IPS-15b (cell line): ENCODE measurements at regions not wholly inside any gene's neighbourhood (a gene's known extent, or its start where the extent isn't known, plus 50 kb on each side); places are given as distances from the start of the nearest gene placed in this dataset.

Experiments
- H3K27me3 ChIP-seq: one replicate; pipeline ENCODE4 v1.6.1; 2013; ENCODE audit warnings: low read length; ENCODE audit not compliant: control insufficient read depth, insufficient read depth
- H3K36me3 ChIP-seq: one replicate; pipeline ENCODE4 v1.6.1; 2013; ENCODE audit warnings: low read length; ENCODE audit not compliant: control insufficient read depth, insufficient read depth
- H3K4me1 ChIP-seq: one replicate; pipeline ENCODE4 v1.6.1; 2013; ENCODE audit warnings: mild to moderate bottlenecking, low read length; ENCODE audit not compliant: control insufficient read depth, insufficient read depth
- H3K4me3 ChIP-seq: one replicate; pipeline ENCODE4 v1.5.1; 2013; ENCODE audit warnings: low read depth, low read length
- H3K9ac ChIP-seq: one replicate; pipeline ENCODE4 v1.6.1; 2013; ENCODE audit warnings: low read depth, mild to moderate bottlenecking, low read length
- H3K9me3 ChIP-seq: one replicate; pipeline ENCODE4 v1.6.1; 2013; ENCODE audit warnings: mild to moderate bottlenecking, low read length; ENCODE audit not compliant: control insufficient read depth, insufficient read depth

DNA sequence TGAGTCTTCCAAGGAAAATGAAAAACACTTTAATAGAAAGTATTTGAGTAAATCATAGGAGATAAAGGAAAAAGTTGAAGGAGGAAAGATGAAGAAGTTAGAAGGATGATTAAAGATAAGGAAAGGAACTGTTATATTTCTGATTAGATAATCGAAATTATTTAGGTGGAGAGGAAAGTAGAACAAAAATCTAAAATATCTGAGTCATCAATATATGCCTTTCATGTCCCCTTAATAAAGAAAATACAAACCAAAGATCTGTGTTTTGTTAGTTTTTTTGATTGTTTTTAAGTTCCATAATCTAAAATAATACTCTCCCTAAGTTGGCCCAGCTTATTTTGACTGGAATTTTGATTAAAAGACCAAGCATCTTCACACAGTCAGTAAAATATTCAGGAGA is 412.9 kb upstream of the DDX18 start:
- Histone ChIP-seq H3K4me3 (no peak overlapping the region), H3K9ac (no peak overlapping the region), H3K27me3 (no peaks in the 10 kb centered on the region), H3K9me3 (no peaks in the 10 kb centered on the region), H3K4me1 (no peaks in the 10 kb centered on the region), H3K36me3 (no peaks in the 10 kb centered on the region)

DNA sequence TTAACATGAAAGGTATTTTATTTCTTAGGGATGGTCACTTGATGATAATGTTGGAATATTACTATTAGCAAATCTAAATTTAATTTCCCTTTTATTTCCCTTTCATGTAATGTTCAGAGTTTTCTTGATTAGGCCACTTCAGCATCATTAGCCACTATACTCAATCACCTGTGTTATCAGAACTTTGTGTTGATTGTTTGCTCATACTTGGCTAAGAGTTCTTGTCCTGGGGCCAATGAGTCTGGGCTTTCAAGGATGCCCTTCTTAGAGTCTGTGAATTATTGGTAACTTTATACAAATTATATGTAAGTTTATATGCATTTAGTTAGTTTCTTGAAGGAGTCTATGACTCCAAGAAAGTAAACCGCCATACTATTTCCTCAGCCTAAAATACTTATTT is 408.0 kb upstream of the DDX18 start:
- Histone ChIP-seq H3K4me1 (no peaks in the 10 kb centered on the region), H3K9ac (no peak overlapping the region), H3K4me3 (no peak overlapping the region), H3K9me3 (no peaks in the 10 kb centered on the region), H3K36me3 (no peaks in the 10 kb centered on the region), H3K27me3 (no peaks in the 10 kb centered on the region)

DNA sequence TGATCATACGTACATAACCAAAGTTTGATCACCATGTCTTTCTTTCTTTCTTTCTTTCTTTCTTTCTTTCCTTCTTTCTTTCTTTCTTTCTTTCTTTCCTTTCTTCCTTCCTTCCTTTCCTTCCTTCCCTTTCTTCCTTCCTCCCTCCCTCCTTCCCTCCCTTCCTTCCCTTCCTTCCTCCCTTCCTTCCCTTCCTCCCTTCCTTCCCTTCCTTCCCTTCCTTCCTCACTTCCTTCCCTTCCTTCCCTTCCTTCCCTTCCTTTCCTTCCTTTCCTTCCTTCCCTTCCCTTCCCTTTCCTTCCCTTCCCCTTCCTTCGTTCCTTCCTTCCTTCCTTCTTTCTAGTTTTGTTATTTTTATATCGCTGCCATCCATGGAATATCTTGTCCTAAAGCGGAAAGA is 406.7 kb upstream of the DDX18 start:
- Histone ChIP-seq H3K9me3 (no peaks in the 10 kb centered on the region), H3K9ac (no peak overlapping the region), H3K4me3 (no peak overlapping the region), H3K36me3 (no peaks in the 10 kb centered on the region), H3K4me1 (no peaks in the 10 kb centered on the region), H3K27me3 (no peaks in the 10 kb centered on the region)

DNA sequence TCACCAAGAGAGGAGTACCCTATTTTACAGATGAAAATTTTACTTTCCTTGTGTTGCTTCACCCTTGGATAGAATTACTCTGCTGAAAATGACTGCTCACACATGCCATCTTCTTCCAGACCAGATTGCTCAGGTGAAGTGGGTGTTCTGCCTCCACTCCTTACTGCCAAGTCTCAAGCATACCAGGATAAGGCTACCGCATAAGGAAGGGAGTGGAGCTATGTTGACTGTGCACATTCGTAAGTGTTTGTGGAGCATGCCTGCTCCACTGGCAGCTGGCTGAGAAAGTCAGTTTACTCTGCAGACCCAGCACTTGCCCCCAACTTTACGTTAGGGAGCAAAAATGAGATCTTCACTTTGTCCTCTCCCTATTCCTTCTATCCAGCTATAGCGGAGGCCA is 405.0 kb upstream of the DDX18 start:
- no peaks in the 10 kb centered on the region for H3K36me3 ChIP-seq
- H3K4me1 ChIP-seq, result no peaks in the 10 kb centered on the region
- no peak overlapping the region for H3K9ac ChIP-seq
- no peak overlapping the region for H3K4me3 ChIP-seq
- no peaks in the 10 kb centered on the region for H3K27me3 ChIP-seq
- H3K9me3 ChIP-seq, result no peaks in the 10 kb centered on the region

DNA sequence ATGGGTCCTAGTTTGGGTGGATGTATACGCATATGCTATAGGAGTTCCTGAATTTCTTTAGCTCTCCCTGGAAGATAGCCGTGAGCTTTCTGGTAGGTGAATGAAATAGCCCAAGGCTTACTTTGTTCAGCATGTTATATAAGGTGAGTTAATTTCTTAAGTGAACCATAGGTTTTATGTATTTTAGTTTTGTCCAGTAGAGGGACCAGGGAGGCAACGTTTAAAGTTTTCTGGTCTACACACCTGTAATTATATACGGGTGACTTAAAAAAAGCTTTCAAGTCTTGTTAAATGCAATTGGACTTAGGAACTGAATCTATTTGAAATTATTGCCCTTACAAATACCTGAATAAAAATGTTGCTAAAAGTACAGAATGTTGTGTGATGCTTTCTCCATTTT is 402.5 kb upstream of the DDX18 start:
- Histone ChIP-seq H3K9ac (no peak overlapping the region), H3K27me3 (no peaks in the 10 kb centered on the region), H3K4me1 (no peaks in the 10 kb centered on the region), H3K4me3 (no peak overlapping the region), H3K9me3 (no peaks in the 10 kb centered on the region), H3K36me3 (no peaks in the 10 kb centered on the region)

DNA sequence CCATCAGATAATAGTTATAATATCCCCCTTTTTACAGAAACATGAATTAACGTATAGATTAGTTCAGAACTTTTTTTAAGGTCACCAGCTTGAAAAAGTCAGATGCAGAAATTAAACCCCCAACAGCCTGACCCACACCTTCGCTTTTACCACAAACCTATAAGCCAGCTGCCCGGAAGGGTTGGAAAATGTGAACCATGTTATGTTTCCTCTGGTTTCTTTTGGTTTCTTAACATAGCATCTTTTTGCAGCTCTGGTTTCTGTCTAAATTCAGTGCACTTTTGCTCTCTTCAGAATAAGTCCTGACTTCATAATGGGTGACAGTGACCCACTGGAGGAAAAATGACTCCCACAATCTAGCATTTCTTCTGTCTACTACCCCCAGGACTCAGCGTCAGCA is 381.7 kb upstream of the DDX18 start:
- no peak overlapping the region for H3K4me3 ChIP-seq
- no peaks in the 10 kb centered on the region for H3K9me3 ChIP-seq
- H3K27me3 ChIP-seq, result no peaks in the 10 kb centered on the region
- no peaks in the 10 kb centered on the region for H3K4me1 ChIP-seq
- no peak overlapping the region for H3K9ac ChIP-seq
- H3K36me3 ChIP-seq, result no peaks in the 10 kb centered on the region

DNA sequence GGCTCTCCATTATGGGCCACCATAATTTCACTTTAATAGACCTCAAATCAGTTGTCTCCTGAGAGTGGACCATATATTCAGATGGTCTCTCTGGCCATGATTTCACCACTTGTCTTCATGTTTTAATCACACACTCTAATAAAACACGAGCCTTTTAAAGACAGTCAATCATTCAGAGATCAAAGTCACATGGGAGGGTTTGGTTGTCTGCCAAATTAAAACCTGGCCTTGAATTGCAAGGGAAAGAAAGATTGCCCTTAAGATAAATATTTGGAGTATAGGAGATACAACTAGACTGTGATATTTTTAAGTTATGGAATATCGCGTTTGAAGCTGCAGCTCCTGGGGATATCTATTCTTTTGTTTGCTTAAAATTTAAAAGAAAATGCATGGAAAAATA is 377.8 kb upstream of the DDX18 start:
- Histone ChIP-seq H3K9ac (no peak overlapping the region), H3K4me3 (no peak overlapping the region), H3K4me1 (no peaks in the 10 kb centered on the region), H3K27me3 (no peaks in the 10 kb centered on the region), H3K9me3 (no peaks in the 10 kb centered on the region), H3K36me3 (no peaks in the 10 kb centered on the region)

DNA sequence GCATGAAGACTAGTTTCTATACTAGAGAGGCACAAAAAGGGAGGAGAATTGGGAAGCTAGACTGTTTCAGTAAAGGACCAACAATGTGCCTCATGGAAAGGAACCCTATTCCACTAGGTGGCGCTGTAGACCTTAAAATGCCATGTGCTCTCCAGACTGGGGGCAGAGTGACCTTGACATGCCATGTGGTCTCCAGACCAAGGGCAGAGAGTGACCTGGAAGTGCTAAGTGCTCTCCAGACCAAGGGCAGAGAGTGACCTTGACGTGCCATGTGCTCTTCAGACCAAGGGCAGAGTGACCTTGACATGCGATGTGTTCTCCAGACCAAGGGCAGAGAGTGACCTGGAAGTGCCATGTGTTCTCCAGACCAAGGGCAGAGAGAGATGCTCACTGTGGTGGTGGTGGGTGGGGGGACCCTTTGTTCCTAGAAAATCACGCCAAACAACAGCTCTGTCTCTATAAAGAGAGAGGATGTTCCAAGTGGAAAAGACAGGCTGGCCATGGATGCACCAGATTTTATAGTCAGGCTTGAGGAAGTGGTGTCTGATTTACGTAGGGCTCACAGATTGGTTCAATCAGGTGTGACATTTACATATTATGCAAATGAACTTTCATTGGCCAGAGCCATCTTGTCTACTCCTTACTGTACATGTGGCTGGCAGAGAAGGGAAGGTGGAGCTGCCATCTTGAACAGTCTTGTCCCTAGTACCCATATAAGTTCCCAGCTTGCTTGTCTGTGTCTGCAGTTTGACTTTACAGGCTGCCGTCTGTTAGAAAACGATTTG is 344.0 kb upstream of the DDX18 start:
- no peaks in the 10 kb centered on the region for H3K4me1 ChIP-seq
- H3K36me3 ChIP-seq, result no peaks in the 10 kb centered on the region
- H3K4me3 ChIP-seq, result no peak overlapping the region
- no peak overlapping the region for H3K9ac ChIP-seq
- no peaks in the 10 kb centered on the region for H3K27me3 ChIP-seq
- no peaks in the 10 kb centered on the region for H3K9me3 ChIP-seq

DNA sequence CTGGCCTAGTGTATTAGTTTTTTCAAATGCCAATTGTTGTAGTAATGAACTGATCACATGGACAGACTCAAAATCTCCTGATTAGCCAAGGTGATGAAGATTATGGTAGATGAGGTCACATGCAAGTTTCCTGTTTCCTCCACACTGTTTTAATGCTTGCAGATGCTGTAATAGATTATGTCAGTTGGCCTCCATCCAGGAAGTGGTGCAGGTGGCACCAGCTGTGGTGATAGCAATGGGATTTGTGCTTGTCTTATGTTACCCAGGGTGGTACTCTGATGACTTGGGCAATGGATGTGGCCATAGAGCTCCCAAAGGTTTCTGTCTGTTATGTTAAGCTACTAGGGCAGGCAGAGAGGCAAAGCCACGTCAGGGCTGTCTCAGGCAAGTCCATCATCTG is 332.9 kb upstream of the DDX18 start:
- no peaks in the 10 kb centered on the region for H3K36me3 ChIP-seq
- H3K4me1 ChIP-seq, result no peaks in the 10 kb centered on the region
- no peaks in the 10 kb centered on the region for H3K27me3 ChIP-seq
- no peaks in the 10 kb centered on the region for H3K9me3 ChIP-seq
- H3K9ac ChIP-seq, result no peak overlapping the region
- no peak overlapping the region for H3K4me3 ChIP-seq

DNA sequence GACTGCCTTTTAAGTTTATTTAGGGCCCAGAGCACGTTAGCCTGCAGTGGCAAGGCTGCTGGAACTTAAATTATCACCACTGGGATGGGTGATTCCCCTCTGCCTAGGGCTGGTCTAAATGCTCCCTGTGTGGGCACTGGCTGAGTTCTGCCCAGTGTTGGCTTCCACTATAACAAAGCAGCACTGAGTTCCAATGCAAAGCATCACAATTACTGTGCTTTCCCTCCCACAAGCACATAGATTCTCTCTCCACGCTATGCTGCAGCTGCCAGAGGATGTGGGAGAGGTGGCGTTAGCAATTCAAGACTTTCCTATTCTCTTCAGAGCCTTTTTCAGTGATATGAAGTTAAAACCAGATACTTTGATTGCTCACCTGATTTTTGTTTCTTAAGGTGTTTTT is 328.9 kb upstream of the DDX18 start:
- H3K9me3 ChIP-seq, result no peaks in the 10 kb centered on the region
- H3K27me3 ChIP-seq, result no peaks in the 10 kb centered on the region
- no peak overlapping the region for H3K9ac ChIP-seq
- no peak overlapping the region for H3K4me3 ChIP-seq
- H3K36me3 ChIP-seq, result no peaks in the 10 kb centered on the region
- H3K4me1 ChIP-seq, result no peaks in the 10 kb centered on the region

DNA sequence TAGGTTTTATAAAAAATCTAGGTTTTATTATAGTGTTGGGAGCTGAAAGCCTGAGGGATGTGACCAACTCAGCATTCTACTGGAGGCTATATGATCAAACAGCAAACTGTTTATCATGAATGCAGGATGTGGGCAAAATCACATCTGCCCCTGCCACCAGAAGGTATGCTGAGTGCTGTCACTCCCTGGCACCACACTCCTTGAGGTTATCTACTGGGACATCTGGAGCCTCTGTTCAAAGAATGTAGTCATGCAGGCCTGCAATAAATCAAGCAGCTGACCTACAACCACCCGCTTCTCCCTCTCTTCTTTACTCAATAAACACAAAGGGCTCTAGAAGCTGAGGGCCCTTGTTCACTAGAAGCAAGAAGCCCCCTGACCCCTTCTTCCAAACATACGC is 328.4 kb upstream of the DDX18 start:
- Histone ChIP-seq H3K9me3 (no peaks in the 10 kb centered on the region), H3K36me3 (no peaks in the 10 kb centered on the region), H3K4me1 (no peaks in the 10 kb centered on the region), H3K9ac (no peak overlapping the region), H3K4me3 (no peak overlapping the region), H3K27me3 (no peaks in the 10 kb centered on the region)

DNA sequence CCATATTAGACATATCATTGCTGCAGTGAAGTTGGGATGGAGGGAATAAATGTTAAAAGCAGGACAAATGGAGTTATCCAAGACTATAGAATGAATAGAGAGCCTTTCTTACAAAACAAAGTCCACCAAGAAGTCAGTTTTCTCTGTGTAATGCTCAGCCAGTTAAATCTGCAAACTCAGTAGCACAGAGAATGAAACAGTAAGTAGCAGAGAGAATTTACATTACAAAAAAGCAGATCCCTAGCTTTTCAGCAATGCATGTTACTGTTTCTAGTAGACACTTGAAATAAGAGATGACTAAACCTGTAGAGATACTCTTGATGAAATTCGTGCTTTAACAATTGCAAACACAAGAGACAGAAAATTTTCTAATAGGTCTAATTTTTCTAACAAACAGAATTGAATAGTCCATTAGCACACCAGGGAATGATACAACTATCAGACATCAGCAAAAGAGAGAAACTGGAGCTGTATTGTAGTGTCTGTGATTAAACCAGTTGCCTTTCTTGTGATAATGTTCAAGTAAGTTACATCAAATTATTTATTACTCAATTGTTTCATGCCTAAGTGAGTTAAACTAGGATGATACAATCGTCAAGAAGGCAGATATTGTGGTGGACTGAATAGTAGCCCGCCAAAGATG is 322.2 kb upstream of the DDX18 start:
- Histone ChIP-seq H3K9ac (no peak overlapping the region), H3K36me3 (no peaks in the 10 kb centered on the region), H3K4me3 (no peak overlapping the region), H3K27me3 (no peaks in the 10 kb centered on the region), H3K9me3 (peaks cover 3% of the 10 kb centered on the region), H3K4me1 (peaks cover 7% of the 10 kb centered on the region)
